H1 (cell line): ENCODE measurements at regions not wholly inside any gene's neighbourhood (a gene's known extent, or its start where the extent isn't known, plus 50 kb on each side); places are given as distances from the start of the nearest gene placed in this dataset.

ENCODE experiments used
- ATF2 ChIP-seq: IDR thresholded peaks from 2 replicates; pipeline ENCODE4 v1.6.1; 2012; ENCODE audit warnings: low read length, inconsistent platforms
- BACH1 ChIP-seq: IDR thresholded peaks from 2 replicates; pipeline ENCODE4 v1.6.1; 2012; ENCODE audit warnings: low read length, improper control_type of control experiment
- CEBPB ChIP-seq: IDR thresholded peaks from 2 replicates; pipeline ENCODE4 v1.6.1; 2012; ENCODE audit warnings: low read depth, low read length
- POLR2AphosphoS5 ChIP-seq: IDR thresholded peaks from 2 replicates; pipeline ENCODE4 v1.6.1; 2011; ENCODE audit warnings: low read depth, low read length

- TF ChIP-seq ATF2: no peak
- TF ChIP-seq CEBPB: no peak
- TF ChIP-seq BACH1: no peak
- TF ChIP-seq POLR2AphosphoS5: no peak
Measured at GRCh38 chr14:28130610-28131284, 635.8 kb upstream of the FOXG1 start (continued).
